ENCODE measurements at regions not wholly inside any gene's neighbourhood (a gene's known extent, or its start where the extent isn't known, plus 50 kb on each side); places are given as distances from the start of the nearest gene placed in this dataset.

GRCh38 chr7:81370822-81371221 is 399.0 kb downstream of the HGF start:
- TF ChIP-seq NFIC (IDR thresholded peaks at IDR 0.05) (no peak), EP300 (IDR thresholded peaks at IDR 0.05; ENCODE audit: borderline replicate concordance) (no peak), TAF1 (IDR thresholded peaks at IDR 0.05; ENCODE audit: low read depth) (no peak), MAX (IDR thresholded peaks at IDR 0.05) (no peak), CEBPB (IDR thresholded peaks at IDR 0.05) (no peak), TCF12 (IDR thresholded peaks at IDR 0.05; ENCODE audit: low read depth) (no peak), FOXM1 (IDR thresholded peaks at IDR 0.05; ENCODE audit: borderline replicate concordance, low read depth) (no peak), RAD21 (IDR thresholded peaks at IDR 0.05; ENCODE audit: low read depth) (no peak)
- TF ChIP-seq, protein P1, sequence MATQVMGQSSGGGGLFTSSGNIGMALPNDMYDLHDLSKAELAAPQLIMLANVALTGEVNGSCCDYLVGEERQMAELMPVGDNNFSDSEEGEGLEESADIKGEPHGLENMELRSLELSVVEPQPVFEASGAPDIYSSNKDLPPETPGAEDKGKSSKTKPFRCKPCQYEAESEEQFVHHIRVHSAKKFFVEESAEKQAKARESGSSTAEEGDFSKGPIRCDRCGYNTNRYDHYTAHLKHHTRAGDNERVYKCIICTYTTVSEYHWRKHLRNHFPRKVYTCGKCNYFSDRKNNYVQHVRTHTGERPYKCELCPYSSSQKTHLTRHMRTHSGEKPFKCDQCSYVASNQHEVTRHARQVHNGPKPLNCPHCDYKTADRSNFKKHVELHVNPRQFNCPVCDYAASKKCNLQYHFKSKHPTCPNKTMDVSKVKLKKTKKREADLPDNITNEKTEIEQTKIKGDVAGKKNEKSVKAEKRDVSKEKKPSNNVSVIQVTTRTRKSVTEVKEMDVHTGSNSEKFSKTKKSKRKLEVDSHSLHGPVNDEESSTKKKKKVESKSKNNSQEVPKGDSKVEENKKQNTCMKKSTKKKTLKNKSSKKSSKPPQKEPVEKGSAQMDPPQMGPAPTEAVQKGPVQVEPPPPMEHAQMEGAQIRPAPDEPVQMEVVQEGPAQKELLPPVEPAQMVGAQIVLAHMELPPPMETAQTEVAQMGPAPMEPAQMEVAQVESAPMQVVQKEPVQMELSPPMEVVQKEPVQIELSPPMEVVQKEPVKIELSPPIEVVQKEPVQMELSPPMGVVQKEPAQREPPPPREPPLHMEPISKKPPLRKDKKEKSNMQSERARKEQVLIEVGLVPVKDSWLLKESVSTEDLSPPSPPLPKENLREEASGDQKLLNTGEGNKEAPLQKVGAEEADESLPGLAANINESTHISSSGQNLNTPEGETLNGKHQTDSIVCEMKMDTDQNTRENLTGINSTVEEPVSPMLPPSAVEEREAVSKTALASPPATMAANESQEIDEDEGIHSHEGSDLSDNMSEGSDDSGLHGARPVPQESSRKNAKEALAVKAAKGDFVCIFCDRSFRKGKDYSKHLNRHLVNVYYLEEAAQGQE (IDR thresholded peaks at IDR 0.05; ENCODE audit: low read depth) = no peak
- TF ChIP-seq, protein P2, sequence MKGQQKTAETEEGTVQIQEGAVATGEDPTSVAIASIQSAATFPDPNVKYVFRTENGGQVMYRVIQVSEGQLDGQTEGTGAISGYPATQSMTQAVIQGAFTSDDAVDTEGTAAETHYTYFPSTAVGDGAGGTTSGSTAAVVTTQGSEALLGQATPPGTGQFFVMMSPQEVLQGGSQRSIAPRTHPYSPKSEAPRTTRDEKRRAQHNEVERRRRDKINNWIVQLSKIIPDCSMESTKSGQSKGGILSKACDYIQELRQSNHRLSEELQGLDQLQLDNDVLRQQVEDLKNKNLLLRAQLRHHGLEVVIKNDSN (IDR thresholded peaks at IDR 0.05) = no peak

Measured in Ishikawa (cell line).